GM18873 (cell line): ENCODE measurements at regions not wholly inside any gene's neighbourhood (a gene's known extent, or its start where the extent isn't known, plus 50 kb on each side); places are given as distances from the start of the nearest gene placed in this dataset.
"Not testable (repeated sequence)": the region's sequence is repeated elsewhere in the genome, so short reads cannot be mapped to it uniquely, and the experiment has no call there.

Experiments
- ATAC-seq: cut with Tn5 transposase; IDR thresholded peaks from one replicate; pipeline ENCODE4 v1.9.1; 2021; ENCODE audit warnings: mild to moderate bottlenecking, moderate library complexity, moderate number of reproducible peaks; ENCODE audit not compliant: unreplicated experiment, low FRiP score

- no peak for ATAC-seq
Measured at GRCh38 chrX:3994315-3994714, 280.9 kb upstream of the PRKX start.

- no peak for ATAC-seq
Measured at GRCh38 chrX:3990569-3990968, 277.1 kb upstream of the PRKX start.

GRCh38 chrX:3972104-3972858 lies 258.8 kb upstream of the PRKX start:
- ATAC-seq: not testable (repeated sequence)

- no peak for ATAC-seq
Measured at GRCh38 chrX:3968749-3969148, 255.3 kb upstream of the PRKX start.

- ATAC-seq: no peak
Measured at GRCh38 chrX:3963980-3964379, 250.5 kb upstream of the PRKX start.

- ATAC-seq: no peak
Measured at GRCh38 chrX:3962511-3963311, 249.3 kb upstream of the PRKX start.

- ATAC-seq: no peak
Measured at GRCh38 chrX:3960952-3961351, 247.5 kb upstream of the PRKX start.

GRCh38 chrX:3951859-3952258 lies 238.4 kb upstream of the PRKX start:
- no peak for ATAC-seq

GRCh38 chrX:3950373-3950772 lies 236.9 kb upstream of the PRKX start:
- ATAC-seq: no peak

- ATAC-seq: no peak
Measured at GRCh38 chrX:3943965-3944364, 230.5 kb upstream of the PRKX start.

- no peak for ATAC-seq
Measured at GRCh38 chrX:3940000-3940610, 226.7 kb upstream of the PRKX start.

GRCh38 chrX:3938587-3938986 lies 225.1 kb upstream of the PRKX start:
- ATAC-seq: no peak

GRCh38 chrX:3935196-3935595 lies 221.7 kb upstream of the PRKX start:
- not testable (repeated sequence) for ATAC-seq

- ATAC-seq: peak; percentile 95
Measured at GRCh38 chrX:3920424-3921017, 207.1 kb upstream of the PRKX start.

GRCh38 chrX:3919668-3920423 lies 206.4 kb upstream of the PRKX start:
- ATAC-seq: not testable (repeated sequence)

GRCh38 chrX:3914813-3915212 lies 201.4 kb upstream of the PRKX start:
- ATAC-seq: not testable (repeated sequence)

GRCh38 chrX:3914059-3914458 lies 200.6 kb upstream of the PRKX start:
- not testable (repeated sequence) for ATAC-seq

- ATAC-seq: not testable (repeated sequence)
Measured at GRCh38 chrX:3911012-3911411, 197.6 kb upstream of the PRKX start.

- ATAC-seq: not testable (repeated sequence)
Measured at GRCh38 chrX:3910611-3911010, 197.2 kb upstream of the PRKX start.
